Hematopoietic multipotent progenitor cell treated with erythropoietin and hydrocortisone succinate and interleukin-3 and kit ligand, for 8 days (in vitro differentiated cells): ENCODE measurements at regions not wholly inside any gene's neighbourhood (a gene's known extent, or its start where the extent isn't known, plus 50 kb on each side); places are given as distances from the start of the nearest gene placed in this dataset.

Experiments
- DNase-seq: peaks from one replicate; pipeline ENCODE4 v3.0.0-alpha.2; 2015

DNA sequence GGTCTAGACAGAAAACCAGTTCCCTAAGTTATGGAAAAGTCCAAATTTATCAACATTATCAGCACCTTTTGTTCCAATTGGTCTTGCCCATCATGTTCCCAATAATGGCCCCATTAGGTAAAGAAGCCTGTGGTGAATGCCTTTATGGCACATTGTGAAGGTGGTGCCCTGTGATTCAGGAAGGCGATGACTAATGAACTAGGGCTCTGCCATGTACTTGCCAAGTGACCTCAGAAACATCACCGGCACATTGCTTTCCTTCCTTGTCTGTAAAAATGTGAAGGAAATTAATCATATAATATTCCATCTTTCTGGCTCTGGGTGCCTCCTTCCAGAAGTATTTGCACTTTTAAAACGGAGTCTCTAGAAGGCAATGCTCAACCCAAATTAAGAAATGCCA lies 132.3 kb downstream of the UNC5CL start:
- no peak for DNase-seq

DNA sequence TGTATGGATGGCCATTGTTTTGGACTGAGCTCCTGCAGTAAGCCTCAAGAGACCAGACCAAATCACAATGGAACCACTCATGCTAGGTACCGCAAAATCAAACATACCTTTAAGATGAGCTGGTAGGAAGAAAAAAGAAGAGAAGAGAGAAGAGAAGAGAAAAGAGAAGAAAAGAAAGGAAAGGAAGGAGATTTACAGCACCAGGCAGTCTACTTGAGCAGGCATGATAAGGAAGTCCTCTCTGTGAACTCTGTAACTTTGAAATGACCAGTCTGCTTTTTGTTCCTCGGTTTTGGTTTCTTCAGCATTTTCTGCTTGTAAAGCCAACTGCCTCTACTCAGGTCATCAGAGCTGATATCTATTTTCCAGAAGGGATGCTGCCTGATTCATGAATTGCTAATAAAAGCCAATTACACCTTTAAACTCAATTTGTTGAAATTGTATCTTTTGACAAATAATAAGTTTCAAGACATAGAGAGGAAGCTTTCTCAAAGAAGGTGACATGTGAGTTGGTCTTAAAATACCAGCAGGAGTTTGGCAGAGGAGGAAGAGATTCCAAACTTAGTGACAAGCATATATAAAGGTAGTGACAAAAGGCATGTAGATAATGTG lies 134.3 kb downstream of the UNC5CL start:
- no peak for DNase-seq

DNA sequence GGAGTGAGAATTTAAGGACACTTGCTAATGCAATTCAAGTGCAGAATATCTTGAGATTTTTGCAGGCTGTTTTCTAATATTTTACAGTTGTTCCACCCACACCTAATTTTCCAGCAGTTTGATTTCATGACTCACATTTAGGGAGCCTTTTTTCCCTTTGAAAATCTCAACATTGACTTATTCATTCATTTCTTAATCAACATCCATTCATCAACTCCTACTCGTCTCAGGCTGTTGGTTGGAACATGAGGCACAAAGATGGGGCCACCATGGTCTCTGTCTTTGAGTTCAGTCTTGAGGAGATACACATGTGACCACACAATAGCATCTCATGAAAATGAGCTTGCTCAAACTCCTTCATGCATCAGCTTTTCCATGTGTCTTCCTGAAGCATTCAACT lies 135.6 kb downstream of the UNC5CL start:
- no peak for DNase-seq

DNA sequence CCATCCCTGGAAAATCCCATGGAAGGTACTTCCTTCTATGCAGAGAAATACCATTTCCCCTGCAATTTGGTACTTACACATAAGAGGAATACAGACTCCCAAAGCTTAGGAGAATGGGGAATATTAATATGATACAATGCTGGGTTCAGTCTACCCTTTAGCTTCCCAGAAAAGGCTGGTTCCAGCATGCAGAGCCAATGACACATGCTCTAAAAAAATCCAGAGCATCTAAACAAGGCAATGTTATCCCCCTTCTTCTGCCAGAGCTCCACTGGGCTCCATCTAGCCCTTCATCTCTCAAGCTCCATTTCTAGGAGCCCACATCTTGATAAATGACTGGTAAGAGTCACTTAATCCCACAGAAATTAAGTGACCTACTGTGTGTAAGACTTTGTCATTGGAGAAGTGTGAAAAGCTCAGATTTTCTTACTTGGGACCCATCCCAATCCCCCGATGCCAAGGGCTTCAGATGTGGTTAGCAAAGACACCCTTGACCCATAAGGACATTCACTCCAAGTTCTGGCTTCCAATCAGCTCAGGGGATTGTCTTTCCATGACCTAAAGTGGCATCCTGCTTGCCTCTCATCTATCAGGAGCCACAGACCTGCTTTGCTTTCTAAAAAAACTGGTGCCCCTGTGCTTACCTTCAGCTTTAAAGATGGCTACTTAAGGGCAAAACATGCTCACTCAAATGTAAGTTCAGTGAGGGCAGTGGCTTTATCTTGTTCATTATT lies 137.5 kb downstream of the UNC5CL start:
- no peak for DNase-seq

DNA sequence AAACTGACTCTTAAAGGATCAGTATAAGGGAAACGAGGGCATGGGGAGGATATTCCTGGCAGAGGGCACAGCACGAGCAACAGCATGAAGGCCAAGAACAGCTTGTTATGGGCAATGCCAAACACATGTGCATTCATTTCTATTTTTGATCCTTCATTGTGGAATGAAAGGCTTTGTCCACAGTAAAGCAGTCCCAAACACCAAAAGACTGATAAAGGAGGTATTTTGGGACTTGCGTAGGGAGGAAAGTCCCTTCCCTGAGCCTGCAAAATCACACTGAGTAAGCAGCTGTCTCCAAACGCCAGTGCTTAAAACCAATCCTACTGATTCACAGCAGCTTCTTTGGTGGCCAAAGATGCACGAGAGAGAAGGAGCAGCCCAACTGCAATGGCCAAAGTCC lies 138.2 kb downstream of the UNC5CL start:
- no peak for DNase-seq

DNA sequence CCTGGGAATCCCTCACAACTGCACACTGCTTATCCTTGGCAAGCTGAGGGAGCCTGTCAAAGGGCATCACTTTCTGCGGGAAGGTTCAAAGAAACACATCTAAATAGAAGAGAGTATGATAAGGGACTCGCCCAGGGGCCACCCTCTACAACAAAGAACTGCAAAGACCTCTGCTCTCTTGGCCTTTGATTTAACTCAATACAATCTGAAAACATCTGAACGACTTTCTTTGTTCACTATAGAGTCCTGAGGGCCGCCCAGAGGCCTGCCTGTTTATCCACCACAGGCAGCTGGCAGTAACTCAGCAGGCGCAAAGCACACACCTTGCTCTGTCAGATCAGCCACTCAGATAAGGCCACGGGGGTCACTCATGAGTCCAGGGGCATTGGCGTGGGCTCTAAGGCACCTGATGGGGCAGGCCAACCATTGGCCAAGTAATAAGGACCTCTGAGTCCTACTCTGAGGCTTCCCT lies 139.3 kb downstream of the UNC5CL start:
- no peak for DNase-seq

DNA sequence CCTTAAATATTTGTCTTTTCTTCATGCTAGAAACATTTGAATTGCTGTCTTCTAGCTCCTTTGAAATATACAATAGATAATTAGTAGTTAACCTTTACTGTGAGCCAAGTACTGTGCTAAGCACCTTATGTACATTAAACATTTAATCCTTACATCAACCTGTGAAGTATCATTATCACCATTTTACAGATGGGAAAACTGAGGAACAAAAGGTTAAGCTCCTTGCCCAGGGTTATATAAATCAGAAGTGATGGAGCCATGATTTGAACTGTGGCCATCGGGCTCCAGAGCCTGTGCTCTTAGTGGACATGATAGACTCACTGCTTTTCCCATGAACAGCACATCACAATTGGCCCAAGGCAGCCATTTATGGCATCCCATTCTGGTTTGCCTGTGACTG lies 140.9 kb downstream of the UNC5CL start:
- no peak for DNase-seq

DNA sequence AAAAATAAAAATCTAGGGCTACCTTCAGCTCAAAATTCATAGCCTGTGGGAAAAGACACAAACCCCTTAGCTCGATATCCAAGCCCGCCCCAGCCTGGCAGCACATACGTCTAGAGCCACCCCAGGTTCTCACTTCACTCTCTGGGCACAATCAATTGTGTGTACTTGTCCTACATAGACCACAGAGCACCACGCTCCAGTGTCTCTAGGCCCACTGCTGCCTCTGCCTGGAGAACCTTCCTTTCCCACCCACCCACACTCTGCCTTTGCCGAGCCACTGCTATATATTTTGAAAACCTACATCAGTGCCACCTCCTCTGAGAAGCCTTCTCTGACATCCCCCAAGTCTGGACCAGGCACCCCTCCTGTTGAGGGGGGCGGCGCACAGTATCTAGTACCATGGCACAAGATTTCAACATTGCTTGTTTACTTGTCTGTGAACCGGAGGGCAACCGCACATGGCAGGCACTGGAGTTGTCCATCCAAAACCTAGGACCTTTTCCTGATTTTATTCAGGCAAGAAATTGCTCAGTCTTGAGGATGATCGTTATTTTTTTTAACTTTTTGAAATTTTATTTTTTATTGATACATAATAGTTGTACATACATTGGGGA lies 141.5 kb downstream of the UNC5CL start:
- DNase-seq, result no peak

DNA sequence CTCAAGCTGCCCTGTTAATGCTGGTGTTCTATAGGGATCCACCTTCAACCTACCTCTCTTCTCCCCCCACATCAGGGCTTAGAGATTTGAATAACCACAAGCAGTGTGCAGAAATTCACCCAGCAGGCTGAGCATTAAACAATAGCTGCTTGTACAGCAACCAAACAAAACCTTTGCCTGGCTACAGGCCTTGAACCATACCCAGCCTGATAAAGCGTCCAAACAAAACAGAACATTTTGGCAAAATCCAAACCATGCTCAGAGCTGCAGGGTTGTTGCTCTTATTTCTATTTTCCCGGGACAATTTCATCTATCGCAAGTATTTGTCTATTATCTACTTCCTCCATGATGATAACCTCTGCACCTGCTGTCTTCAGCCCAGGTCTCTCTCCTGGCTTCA lies 142.3 kb downstream of the UNC5CL start:
- no peak for DNase-seq

DNA sequence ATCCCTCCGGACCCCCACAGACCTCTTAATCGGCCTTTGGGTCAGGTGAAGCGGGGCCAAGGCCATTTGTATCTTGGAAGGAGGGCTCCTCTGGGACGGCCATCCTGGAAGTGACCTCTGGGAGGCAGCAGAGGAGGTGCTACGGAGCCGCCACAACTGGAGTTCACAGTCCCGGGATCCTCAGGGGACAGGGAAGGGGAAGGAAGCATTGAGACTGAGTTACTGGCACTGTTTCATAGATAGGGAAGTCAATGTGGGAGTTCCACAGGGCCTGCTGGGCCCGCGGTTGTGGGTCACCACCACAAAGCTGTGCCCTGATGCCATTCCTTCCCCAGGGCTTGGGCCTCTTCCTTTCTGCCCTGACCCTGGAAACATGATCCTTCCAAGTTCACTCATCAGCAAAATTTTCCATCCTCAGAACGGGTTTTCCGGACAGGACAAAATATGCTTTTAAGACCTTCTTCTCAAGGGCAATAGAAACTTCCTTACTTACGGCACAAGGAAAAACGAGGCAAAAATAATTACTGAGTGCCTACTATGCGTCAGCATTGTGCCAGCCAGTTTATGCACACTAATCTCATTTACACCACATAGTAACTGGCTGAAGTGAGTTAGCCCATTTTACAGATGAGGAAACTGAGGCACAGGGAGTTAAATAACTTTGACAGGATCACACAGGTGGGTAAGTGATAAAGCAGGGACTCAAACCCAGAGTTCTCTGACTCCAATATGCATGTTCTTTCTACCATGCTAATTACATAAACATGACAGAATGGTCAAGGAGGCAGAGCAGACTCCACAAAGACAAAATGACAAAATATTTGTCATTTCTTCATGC lies 143.8 kb downstream of the UNC5CL start:
- peak; percentile 12 for DNase-seq

DNA sequence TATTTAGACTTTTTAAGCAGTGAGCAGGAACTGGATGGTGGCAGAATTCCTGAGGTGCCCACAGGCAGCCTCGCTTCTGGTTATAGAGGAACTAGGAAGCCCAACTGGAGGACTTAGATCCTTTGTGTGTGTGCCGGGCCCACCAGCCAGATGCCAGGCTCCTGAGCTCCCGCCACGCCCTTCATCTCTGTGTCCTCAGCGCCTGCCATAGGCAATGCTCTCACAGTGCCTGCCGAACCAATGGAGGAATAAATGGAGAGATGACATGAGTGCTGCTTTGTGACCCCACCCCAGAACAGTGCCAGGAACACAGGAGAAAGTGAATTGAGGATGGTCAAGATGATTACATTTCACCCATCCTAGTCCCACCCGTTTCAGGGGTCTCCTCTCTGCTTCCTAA lies 146.0 kb downstream of the UNC5CL start:
- no peak for DNase-seq

DNA sequence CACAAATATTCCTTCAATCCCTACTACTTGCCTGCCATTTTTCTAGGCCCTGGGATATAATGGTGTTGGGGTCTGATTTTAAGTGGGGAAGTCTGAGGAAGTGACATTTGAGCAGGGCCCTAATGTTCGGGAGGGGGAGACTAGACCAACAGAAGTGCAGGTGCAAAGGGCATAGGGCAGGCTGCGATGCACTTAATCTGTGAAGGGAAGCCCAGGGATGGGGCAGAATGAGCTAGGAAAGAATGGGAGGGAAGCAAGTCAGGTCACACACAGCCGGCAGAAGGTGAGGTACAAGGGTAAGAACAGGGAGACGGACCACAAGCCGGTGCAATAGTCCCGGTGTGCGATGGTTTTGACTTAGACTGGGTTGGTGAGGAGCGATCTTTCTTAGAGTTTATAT lies 146.8 kb downstream of the UNC5CL start:
- no peak for DNase-seq

DNA sequence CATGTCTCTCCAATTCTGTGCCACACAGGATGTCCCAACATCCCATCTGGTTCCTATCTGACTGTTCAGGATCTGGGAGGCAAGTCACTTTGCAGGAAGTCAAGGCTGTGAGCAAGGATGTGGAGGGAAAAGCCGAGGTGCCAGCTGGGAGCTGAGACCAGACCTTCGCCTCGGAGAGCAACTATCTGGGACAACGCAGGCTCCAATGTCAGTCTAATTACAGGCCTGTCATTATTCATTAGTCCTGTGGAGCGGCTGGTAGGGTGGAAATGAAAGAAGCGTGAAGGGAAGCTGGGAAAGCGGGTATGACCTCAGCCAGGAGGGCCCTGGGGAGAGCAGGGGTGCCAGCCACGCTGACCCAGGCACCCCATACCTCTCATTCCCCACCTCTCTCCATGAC lies 147.3 kb downstream of the UNC5CL start:
- DNase-seq, result no peak

DNA sequence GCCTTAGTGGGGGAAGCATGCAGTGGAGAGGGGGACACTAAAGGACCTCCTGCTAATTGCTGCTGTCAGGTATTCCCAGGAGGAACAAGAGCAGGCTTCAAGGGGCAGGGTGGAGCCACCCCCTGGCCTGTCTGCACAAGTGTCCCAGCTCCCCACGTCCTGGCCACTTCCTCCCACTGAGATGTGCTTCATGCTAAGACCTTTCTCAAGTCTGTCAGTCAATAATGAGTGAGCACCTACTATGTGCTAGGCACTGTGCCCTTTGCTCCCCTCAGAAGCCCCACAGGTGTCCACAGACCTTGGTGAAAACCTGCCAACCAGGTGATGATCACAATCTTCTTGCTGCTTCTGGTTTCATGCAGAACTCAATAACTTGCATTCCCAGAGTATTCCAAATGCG lies 147.9 kb downstream of the UNC5CL start:
- no peak for DNase-seq

DNA sequence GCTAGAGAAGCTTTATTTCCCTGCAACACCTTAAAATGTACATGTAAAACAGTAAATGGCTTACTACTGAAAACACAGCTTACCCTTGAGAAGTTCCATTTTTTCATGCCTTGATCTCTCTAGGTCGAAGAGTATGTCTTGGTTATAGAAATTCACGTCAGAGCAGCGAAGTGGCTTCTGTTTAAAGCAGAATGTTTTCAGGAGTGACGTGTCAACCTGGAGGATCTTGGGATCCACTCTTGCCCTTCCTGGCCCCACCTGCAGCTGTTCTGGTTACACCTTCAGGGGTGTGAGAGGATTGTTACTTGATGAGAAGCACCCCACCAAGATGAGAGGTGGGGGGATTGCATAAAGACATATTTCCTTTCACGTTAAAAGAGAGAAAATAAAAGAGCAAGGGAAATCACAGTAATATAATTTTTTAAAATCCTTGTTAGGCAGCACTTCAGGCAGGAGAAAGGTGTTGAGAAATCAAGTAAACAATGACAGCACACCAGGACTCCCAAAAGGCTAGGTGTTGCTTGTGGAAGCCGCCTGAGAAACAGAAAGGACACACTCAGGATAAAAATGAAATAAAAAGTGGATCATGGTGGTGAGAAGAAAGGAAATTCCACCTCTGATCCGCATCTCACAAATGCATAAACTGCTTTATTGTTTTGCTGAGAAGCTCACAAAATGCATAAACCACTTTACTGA lies 149.7 kb downstream of the UNC5CL start:
- no peak for DNase-seq

DNA sequence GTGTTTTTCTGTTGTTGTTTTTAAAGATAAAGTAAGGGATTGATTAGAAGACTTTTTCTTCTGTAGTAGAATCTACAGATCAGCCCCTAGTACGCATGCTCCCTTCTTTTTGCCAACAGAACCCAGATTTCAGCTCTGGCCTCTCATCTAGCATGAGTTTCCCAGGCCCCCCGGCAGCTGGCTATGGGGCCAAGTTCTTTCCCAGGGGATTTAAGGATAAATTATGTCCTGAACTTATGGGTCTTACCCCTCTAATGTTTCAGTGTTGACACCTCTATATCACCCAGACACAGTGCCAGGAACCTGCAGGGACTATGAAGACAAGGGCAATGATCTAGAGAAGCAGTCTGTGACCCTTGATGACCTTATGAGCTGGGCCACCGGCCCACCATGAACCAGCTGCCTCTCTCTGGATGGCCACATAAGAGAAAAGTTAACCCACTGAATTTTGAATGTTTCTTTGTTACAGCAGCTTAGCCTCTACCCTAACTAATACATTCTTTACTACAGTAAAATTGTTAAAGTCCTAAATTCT lies 150.5 kb downstream of the UNC5CL start:
- no peak for DNase-seq

DNA sequence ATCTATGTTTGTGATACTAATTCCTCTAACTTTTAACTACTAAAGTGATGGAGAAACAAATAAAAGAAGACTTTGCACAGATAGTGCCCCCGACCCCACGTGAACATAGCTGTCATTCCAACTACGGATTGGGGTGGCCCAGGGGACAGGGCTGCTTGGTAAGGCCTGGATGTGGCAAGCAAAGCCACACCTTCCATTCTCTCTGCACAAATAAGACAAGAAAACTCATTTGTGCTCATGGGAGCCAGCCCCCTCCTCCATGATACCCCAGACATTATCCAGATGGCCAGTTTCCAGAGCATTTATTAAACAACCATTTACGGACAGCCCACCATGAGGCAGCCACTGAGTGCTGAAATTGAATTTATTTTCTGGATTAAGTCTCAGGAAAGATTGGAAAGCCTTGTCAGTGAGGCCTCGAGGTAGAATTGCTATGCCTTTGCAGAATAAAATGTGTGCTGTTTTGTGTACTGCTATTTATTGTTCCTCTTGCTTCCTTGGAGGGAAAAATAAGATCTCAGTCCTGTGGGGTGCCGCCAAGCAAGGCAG lies 151.2 kb downstream of the UNC5CL start:
- no peak for DNase-seq

DNA sequence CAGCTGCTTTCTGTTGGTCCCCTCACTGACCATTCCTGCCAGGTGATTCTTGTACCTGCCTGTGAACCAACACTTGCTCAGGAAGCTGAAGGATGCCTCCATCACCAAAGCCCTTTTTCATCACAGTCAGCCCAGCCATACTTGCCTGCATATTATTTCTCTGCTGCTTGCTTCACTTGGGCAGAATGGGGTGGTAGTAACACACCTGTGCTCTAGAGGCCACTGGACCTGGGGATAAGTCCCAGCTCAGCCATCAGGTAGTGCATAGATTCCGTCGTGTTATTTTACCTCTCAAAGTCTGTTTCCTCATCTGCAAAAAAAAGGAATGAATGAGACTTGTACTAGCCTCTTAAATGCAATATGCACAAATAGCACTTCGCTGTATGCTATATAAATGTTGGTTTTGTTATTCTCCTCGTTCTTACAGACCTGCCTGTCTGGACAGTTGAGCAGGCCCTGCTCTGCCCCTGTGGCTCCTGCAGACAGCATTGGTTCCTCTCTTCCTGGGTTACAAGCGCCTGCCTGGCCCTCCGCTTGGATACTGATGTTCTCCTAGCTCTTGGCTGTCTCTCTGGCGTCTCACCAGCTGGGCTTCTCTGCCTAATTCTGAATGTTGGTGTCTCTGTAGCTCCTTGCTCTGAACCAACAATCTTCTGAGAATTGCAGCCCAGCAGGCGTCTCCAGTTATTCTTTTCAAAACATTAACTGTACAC lies 151.8 kb downstream of the UNC5CL start:
- no peak for DNase-seq

DNA sequence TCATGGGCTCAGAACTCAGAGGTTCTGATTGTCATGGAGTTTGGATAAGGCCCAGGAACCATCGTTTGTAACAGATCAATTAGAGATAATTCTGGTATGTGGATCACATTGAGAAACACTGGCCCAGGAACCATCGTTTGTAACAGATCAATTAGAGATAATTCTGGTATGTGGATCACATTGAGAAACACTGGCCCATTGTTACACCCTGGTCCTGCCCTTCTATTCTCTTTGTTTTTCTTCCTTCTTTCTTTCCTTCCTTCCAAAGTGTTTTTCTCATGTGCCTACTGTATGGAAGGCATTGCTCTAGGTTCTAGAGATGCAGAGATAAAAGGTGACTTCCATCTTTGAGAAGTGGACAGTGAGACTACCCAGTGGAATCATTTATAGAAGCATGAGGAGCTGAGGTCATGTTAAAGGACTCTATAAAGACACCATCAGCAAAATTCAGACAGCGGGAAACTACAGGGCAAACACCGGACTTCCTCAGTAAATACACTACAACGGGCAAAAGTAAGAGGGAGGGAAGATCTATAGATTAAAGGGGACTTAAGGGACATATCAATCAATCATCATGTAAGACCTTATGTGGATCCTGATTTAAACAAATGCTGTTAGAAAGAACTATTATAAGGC lies 153.8 kb downstream of the UNC5CL start:
- no peak for DNase-seq

DNA sequence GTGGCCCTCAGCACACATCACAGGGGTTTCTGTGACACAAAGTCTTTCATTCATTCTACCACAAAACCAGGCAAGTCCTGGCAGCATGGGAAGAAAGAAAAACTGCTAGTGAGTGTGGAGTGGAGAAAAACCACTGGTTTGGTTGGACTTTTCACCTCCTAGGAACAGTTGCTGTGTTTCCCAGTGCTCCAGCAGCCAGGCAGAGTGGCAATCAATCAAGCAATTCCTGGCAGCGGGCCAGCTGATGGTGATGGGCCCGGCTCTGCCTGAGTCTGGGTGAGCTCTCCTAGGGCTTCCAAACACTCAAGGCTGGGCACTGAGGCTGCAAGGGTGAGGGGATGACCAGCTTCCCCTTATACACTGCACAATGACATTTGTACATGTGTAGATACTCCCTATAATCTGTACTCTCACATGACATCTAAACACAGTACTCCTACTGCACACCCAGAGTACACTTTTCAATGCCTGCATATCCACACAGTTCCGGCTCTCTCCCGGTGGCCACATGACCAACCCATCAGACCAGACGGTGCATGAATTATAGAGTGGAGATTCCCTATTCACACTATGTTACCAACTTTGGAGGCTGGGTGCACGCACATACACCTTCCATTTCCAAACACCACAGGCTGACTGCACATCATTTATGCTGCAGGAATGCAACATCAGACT lies 156.6 kb downstream of the UNC5CL start:
- no peak for DNase-seq
